PFSK-1 (cell line): ENCODE measurements at regions not wholly inside any gene's neighbourhood (a gene's known extent, or its start where the extent isn't known, plus 50 kb on each side); places are given as distances from the start of the nearest gene placed in this dataset.

Source experiments
- FOXP2 ChIP-seq: optimal IDR thresholded peaks from 2 replicates; pipeline ENCODE3; 2011; ENCODE audit warnings: borderline replicate concordance, control low read depth, inconsistent platforms; ENCODE audit not compliant: insufficient read depth; ENCODE audit errors: extremely low read length, extremely low read depth
- POLR2AphosphoS5 ChIP-seq: IDR thresholded peaks from 2 replicates; pipeline ENCODE4 v1.6.1; 2012; ENCODE audit warnings: low read depth, mild to moderate bottlenecking, control low read depth, low read length, moderate library complexity
- SIN3A ChIP-seq: IDR thresholded peaks from 2 replicates; pipeline ENCODE4 v1.6.1; 2012; ENCODE audit warnings: mild to moderate bottlenecking, low read length, moderate library complexity, borderline replicate concordance; ENCODE audit not compliant: insufficient read depth
- TAF1 ChIP-seq: IDR thresholded peaks from 2 replicates; pipeline ENCODE4 v1.6.1; 2012; ENCODE audit warnings: low read length, control low read depth, borderline replicate concordance; ENCODE audit not compliant: insufficient read depth
- TF ChIP-seq, protein P1 (sequence below), 2 experiments: IDR thresholded peaks; 2 replicates each; pipeline versions ENCODE4 v1.6.1 to v1.8.0; 2011 to 2012; ENCODE audit warnings: low read depth in 2 of 2, low read length in 2 of 2, control low read depth in 1 of 2, inconsistent platforms in 1 of 2, mild to moderate bottlenecking in 1 of 2, moderate library complexity in 1 of 2; ENCODE audit not compliant: insufficient read depth in 1 of 2

- TF ChIP-seq TAF1: no peak
- TF ChIP-seq POLR2AphosphoS5: no peak
- TF ChIP-seq FOXP2: no peak
- TF ChIP-seq SIN3A: no peak
- TF ChIP-seq, protein P1, sequence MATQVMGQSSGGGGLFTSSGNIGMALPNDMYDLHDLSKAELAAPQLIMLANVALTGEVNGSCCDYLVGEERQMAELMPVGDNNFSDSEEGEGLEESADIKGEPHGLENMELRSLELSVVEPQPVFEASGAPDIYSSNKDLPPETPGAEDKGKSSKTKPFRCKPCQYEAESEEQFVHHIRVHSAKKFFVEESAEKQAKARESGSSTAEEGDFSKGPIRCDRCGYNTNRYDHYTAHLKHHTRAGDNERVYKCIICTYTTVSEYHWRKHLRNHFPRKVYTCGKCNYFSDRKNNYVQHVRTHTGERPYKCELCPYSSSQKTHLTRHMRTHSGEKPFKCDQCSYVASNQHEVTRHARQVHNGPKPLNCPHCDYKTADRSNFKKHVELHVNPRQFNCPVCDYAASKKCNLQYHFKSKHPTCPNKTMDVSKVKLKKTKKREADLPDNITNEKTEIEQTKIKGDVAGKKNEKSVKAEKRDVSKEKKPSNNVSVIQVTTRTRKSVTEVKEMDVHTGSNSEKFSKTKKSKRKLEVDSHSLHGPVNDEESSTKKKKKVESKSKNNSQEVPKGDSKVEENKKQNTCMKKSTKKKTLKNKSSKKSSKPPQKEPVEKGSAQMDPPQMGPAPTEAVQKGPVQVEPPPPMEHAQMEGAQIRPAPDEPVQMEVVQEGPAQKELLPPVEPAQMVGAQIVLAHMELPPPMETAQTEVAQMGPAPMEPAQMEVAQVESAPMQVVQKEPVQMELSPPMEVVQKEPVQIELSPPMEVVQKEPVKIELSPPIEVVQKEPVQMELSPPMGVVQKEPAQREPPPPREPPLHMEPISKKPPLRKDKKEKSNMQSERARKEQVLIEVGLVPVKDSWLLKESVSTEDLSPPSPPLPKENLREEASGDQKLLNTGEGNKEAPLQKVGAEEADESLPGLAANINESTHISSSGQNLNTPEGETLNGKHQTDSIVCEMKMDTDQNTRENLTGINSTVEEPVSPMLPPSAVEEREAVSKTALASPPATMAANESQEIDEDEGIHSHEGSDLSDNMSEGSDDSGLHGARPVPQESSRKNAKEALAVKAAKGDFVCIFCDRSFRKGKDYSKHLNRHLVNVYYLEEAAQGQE (IDR thresholded peaks at IDR 0.05; ENCODE audit: insufficient read depth in 1 of 2, low read depth in 2 of 2, low read length in 2 of 2): no peak
These were observed 210.9 kb downstream of the C9orf152 start for GRCh38 chr9:109996936-109997580.

DNA sequence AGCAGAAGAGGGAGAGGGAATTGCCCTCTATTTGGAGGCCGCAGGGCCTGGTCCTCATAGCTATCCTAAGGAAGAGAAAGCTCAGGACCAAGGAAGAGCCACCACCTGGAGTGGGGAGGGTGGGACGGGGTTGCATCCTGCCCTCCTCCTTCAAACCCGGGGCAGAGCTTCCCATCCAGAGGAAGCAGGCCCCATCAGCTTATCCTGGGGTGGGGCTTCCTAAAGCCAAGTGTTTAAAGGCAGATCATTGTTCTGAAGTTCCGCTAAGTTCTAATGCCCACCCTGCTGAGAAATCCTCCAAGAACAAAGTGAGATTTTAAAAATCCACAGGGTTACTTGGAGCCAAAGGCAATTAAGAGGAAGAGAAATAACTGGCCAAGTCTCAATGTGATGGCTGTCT lies 210.3 kb downstream of the C9orf152 start:
- TF ChIP-seq, protein P1 (IDR thresholded peaks at IDR 0.05; ENCODE audit: insufficient read depth in 1 of 2, low read depth in 2 of 2, low read length in 2 of 2): no peak
- TF ChIP-seq POLR2AphosphoS5: no peak
- no peak for TF ChIP-seq FOXP2
- TF ChIP-seq SIN3A: no peak

GRCh38 chr9:110006657-110007056 lies 201.3 kb downstream of the C9orf152 start:
- TF ChIP-seq TAF1: no peak
- no peak for TF ChIP-seq POLR2AphosphoS5
- TF ChIP-seq FOXP2: no peak
- TF ChIP-seq, protein P1 (IDR thresholded peaks at IDR 0.05; ENCODE audit: insufficient read depth in 1 of 2, low read depth in 2 of 2, low read length in 2 of 2): no peak
- TF ChIP-seq SIN3A: no peak

DNA sequence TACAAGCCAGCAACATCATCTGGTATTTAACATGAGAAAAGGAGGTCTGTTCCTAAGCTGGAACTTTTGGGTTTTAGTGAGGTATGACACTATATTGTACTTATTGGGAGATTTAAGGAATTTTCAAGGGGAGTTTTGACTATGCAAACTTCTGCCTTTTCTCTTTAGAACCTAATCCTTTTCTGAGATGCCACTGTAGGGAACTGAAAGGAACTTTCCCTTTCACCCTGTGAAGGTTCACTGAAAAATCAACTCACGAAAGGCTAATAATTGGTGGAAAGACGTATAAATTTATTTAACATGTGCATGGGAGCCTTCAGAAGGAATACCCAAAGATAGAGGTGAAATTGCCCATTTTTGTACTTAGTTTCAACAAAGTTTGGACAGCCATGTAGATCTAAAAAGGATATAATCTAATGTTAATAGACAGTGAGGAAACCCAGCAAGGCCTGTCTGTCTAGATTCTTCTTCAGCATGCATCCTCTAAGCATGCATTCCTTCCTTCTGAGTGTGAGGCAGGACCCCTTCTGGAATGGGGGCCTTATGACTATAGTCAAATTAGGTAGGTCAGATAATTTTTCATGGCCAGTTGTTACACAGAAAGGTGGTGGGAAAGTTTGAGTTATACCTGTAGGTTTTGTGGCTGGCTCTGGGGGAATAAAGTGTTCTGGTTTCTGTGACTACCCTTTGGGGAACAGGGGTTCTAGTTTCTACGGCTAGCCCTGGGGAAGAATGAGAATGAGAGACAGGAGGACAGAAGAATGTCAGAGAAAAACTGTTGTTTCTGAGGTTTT lies 200.3 kb downstream of the C9orf152 start:
- TF ChIP-seq, protein P1 (IDR thresholded peaks at IDR 0.05; ENCODE audit: insufficient read depth in 1 of 2, low read depth in 2 of 2, low read length in 2 of 2): no peak
- TF ChIP-seq POLR2AphosphoS5: no peak
- TF ChIP-seq TAF1: no peak
- no peak for TF ChIP-seq SIN3A
- no peak for TF ChIP-seq FOXP2

DNA sequence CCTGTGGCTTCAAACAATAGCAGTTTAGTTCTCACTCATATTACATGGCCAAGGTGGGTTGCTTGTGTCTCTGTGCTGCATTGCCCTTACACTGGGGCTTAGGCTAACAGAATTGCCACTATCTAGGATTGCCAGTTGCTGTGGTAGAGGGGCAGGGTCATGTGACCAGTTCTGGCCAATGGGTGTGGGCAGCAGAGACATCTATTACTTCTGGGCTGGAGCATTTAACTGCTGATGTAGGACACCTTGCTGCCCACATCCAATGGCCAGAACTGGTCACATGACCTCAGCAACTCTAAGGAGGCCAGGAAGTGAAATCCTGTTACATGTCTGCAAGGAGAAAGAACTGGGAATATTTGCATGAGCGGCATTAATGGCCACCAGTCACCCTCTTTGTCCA lies 199.3 kb downstream of the C9orf152 start:
- TF ChIP-seq POLR2AphosphoS5 (no peak), FOXP2 (no peak), TAF1 (no peak), SIN3A (no peak)
- TF ChIP-seq, protein P1 (IDR thresholded peaks at IDR 0.05; ENCODE audit: insufficient read depth in 1 of 2, low read depth in 2 of 2, low read length in 2 of 2): no peak
